Keratinocyte (primary cell): ENCODE measurements at regions not wholly inside any gene's neighbourhood (a gene's known extent, or its start where the extent isn't known, plus 50 kb on each side); places are given as distances from the start of the nearest gene placed in this dataset.

ENCODE experiments used
- DNase-seq: peaks from one replicate; pipeline ENCODE4 v3.0.0-alpha.2; 2011; ENCODE audit warnings: low read depth, missing footprints, low spot score
- FAIRE-seq: peaks from 2 replicates; lab custom pipeline; 2011; peaks lifted over from hg19 to GRCh38; lab: Jason Lieb, UNC
- H2AFZ ChIP-seq: 2 replicates; pipeline ENCODE4 v1.6.0; 2012; ENCODE audit warnings: low read length, control low read depth, inconsistent platforms; ENCODE audit not compliant: control insufficient read depth
- H3K27ac ChIP-seq: 2 replicates; pipeline ENCODE4 v1.5.1; 2011; ENCODE audit warnings: low read length; ENCODE audit not compliant: control insufficient read depth, insufficient read depth
- H3K27me3 ChIP-seq: 3 replicates; pipeline ENCODE4 v1.6.0; 2011; ENCODE audit warnings: low read length; ENCODE audit not compliant: control insufficient read depth, insufficient read depth; ENCODE audit errors: extremely low read depth
- H3K36me3 ChIP-seq, 2 experiments: 2 replicates in 1 of 2; 3 replicates in 1 of 2; pipeline ENCODE4 v1.5.1; 2011; ENCODE audit warnings: low read length in 2 of 2, mild to moderate bottlenecking in 1 of 2; ENCODE audit not compliant: control insufficient read depth in 2 of 2, insufficient read depth in 2 of 2; ENCODE audit errors: extremely low read depth in 1 of 2
- H3K4me1 ChIP-seq: 3 replicates; pipeline ENCODE4 v1.5.1; 2011; ENCODE audit warnings: low read length; ENCODE audit not compliant: control insufficient read depth, insufficient read depth; ENCODE audit errors: extremely low read depth
- H3K4me2 ChIP-seq: 3 replicates; pipeline ENCODE4 v1.6.0; 2011; ENCODE audit warnings: low read depth, low read length; ENCODE audit not compliant: control insufficient read depth, insufficient read depth; ENCODE audit errors: extremely low read depth
- H3K4me3 ChIP-seq, 3 experiments: fragments of 200-600 bp in 1 of 3; sonication (generic) in 1 of 3; 2 replicates in 2 of 3; 3 replicates in 1 of 3; pipeline ENCODE4 v1.5.1; 2011 to 2016; ENCODE audit warnings: low read length in 3 of 3, mild to moderate bottlenecking in 3 of 3, control low read depth in 2 of 3, inconsistent platforms in 1 of 3, low read depth in 1 of 3, mixed read lengths in 1 of 3, mixed run types in 1 of 3, moderate library complexity in 1 of 3; ENCODE audit not compliant: control insufficient read depth in 2 of 3, insufficient read depth in 2 of 3; ENCODE audit errors: extremely low read depth in 1 of 3
- H3K79me2 ChIP-seq: 2 replicates; pipeline ENCODE4 v1.6.0; 2012; ENCODE audit warnings: low read length; ENCODE audit not compliant: control insufficient read depth, insufficient read depth
- H3K9ac ChIP-seq: 3 replicates; pipeline ENCODE4 v1.6.0; 2011; ENCODE audit warnings: low read length; ENCODE audit not compliant: control insufficient read depth, insufficient read depth; ENCODE audit errors: extremely low read depth
- H3K9me1 ChIP-seq: 3 replicates; pipeline ENCODE4 v1.6.0; 2011; ENCODE audit warnings: low read length; ENCODE audit not compliant: control insufficient read depth, insufficient read depth; ENCODE audit errors: extremely low read depth
- H3K9me3 ChIP-seq: 2 replicates; pipeline ENCODE4 v1.5.1; 2012; ENCODE audit warnings: low read depth, low read length; ENCODE audit not compliant: control insufficient read depth
- H4K20me1 ChIP-seq: 3 replicates; pipeline ENCODE4 v1.6.0; 2011; ENCODE audit warnings: low read length; ENCODE audit not compliant: control insufficient read depth, insufficient read depth; ENCODE audit errors: extremely low read depth
- EZH2 ChIP-seq: IDR thresholded peaks from one replicate; pipeline ENCODE4 v1.6.1; 2012; ENCODE audit warnings: inconsistent platforms, mild to moderate bottlenecking, low read length, moderate library complexity
- dilution Hi-C: fragments of 300-500 bp; cut with MboI; formaldehyde crosslinking; loops from one replicate; pipeline ENCODE4 v1.7.0; 2020; ENCODE audit warnings: low sequenced_read_pairs; ENCODE audit not compliant: extremely low pct_ligation_motif_present
- TF ChIP-seq, protein P1 (sequence below), 3 experiments: IDR thresholded peaks in 1 of 3; conservative IDR thresholded peaks in 1 of 3; optimal IDR thresholded peaks in 1 of 3; 2 replicates in 2 of 3; 3 replicates in 1 of 3; pipeline versions ENCODE3 to v1.5.1; 2011; ENCODE audit warnings: low read length in 3 of 3, mild to moderate bottlenecking in 3 of 3, moderate library complexity in 2 of 3, control low read depth in 1 of 3, inconsistent platforms in 1 of 3; ENCODE audit not compliant: insufficient read depth in 2 of 3; ENCODE audit errors: extremely low read depth in 1 of 3

DNA sequence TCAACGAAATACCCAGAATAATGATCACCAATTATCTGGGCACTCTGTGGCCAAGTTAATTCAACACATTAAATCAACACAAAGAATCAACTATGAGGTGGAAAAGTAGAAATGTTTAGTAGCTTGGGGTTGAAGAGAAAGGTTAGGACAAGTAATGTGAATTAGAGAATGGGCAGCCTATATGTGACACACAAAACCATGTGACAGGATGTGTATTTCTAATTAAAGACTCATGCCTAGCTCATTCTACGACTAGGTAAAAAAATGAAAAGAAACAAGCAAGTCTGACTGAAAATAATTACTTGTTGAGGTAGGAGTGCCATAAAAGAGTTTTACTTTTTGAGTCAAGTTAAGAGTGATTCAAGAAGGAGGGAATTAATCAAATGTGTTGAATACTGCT is 2646.0 kb upstream of the PCDH20 start:
- Histone ChIP-seq H3K4me3 (no peak overlapping the region), H3K79me2 (no peaks in the 10 kb centered on the region), H4K20me1 (no peaks in the 10 kb centered on the region), H3K27me3 (no peaks in the 10 kb centered on the region), H3K4me1 (no peaks in the 10 kb centered on the region), H3K9me1 (no peaks in the 10 kb centered on the region), H3K27ac (no peak overlapping the region), H2AFZ (no peak overlapping the region), H3K36me3 (no peaks in the 10 kb centered on the region), H3K4me2 (no peak overlapping the region), H3K9me3 (no peaks in the 10 kb centered on the region), H3K9ac (no peak overlapping the region)
- FAIRE-seq = no peak
- TF ChIP-seq EZH2 = no peak
- TF ChIP-seq, protein P1, sequence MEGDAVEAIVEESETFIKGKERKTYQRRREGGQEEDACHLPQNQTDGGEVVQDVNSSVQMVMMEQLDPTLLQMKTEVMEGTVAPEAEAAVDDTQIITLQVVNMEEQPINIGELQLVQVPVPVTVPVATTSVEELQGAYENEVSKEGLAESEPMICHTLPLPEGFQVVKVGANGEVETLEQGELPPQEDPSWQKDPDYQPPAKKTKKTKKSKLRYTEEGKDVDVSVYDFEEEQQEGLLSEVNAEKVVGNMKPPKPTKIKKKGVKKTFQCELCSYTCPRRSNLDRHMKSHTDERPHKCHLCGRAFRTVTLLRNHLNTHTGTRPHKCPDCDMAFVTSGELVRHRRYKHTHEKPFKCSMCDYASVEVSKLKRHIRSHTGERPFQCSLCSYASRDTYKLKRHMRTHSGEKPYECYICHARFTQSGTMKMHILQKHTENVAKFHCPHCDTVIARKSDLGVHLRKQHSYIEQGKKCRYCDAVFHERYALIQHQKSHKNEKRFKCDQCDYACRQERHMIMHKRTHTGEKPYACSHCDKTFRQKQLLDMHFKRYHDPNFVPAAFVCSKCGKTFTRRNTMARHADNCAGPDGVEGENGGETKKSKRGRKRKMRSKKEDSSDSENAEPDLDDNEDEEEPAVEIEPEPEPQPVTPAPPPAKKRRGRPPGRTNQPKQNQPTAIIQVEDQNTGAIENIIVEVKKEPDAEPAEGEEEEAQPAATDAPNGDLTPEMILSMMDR (optimal IDR thresholded peaks at IDR 0.05 in 1 of 3, IDR thresholded peaks at IDR 0.05 in 1 of 3, conservative IDR thresholded peaks at IDR 0.05 in 1 of 3; ENCODE audit: extremely low read depth in 1 of 3, insufficient read depth in 2 of 3, low read length in 3 of 3) = no peak
- no peak for DNase-seq
- dilution Hi-C loops = no loop called here

DNA sequence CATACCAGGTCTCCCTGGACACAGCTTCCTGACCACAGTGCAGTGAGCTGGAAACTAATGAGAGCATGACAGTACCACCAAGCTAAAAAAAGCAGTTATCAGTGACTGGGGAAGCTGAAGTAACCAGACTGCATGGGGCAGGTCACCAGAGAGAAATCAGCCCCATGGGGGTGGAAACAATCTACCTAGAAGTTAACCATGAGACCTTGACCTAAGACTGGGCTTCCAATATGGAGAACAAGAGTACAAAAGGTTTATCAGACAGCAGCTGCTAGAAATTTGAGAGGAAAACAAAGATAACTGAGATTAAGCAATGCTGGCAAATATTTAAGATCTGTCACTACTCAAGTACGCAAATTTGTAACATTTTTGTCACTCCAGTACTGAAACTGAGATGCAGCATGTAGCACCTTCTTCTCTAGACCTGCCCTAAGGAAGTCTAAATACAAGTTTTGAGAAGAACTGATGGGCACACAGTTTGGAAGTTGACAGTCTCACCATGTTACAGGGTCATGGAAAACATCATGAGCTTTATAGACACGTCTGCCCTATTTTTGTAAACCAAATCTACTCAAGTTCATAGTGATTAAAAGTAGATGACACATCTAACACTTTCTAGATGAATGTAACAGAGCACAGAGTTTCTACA is 2641.8 kb upstream of the PCDH20 start:
- no peak overlapping the region for H2AFZ ChIP-seq
- no peak overlapping the region for H3K4me2 ChIP-seq
- no peaks in the 10 kb centered on the region for H3K79me2 ChIP-seq
- DNase-seq = no peak
- dilution Hi-C loops = no loop called here
- H3K36me3 ChIP-seq = no peaks in the 10 kb centered on the region
- no peak for FAIRE-seq
- no peaks in the 10 kb centered on the region for H3K4me1 ChIP-seq
- no peaks in the 10 kb centered on the region for H4K20me1 ChIP-seq
- H3K9me1 ChIP-seq = no peaks in the 10 kb centered on the region
- H3K4me3 ChIP-seq = no peak overlapping the region
- H3K9me3 ChIP-seq = no peaks in the 10 kb centered on the region
- no peaks in the 10 kb centered on the region for H3K27me3 ChIP-seq
- H3K27ac ChIP-seq = no peak overlapping the region
- no peak overlapping the region for H3K9ac ChIP-seq
- TF ChIP-seq EZH2 = no peak
- TF ChIP-seq, protein P1 (optimal IDR thresholded peaks at IDR 0.05 in 1 of 3, IDR thresholded peaks at IDR 0.05 in 1 of 3, conservative IDR thresholded peaks at IDR 0.05 in 1 of 3; ENCODE audit: extremely low read depth in 1 of 3, insufficient read depth in 2 of 3, low read length in 3 of 3) = no peak
